ENCODE measurements at regions not wholly inside any gene's neighbourhood (a gene's known extent, or its start where the extent isn't known, plus 50 kb on each side); places are given as distances from the start of the nearest gene placed in this dataset.

GRCh38 chr14:100657780-100658179, 68.9 kb upstream of the DLK1 start:
- Histone ChIP-seq H3K4me1 (no peaks in the 10 kb centered on the region), H3K9me3 (ENCODE audit: control insufficient read depth, low read length) (no peaks in the 10 kb centered on the region), H2AFZ (no peak overlapping the region), H3K4me3 (ENCODE audit: low read depth, low read length) (no peak overlapping the region), H3K27me3 (ENCODE audit: control insufficient read depth, insufficient read depth, low read length) (no peaks in the 10 kb centered on the region), H3K27ac (no peak overlapping the region), H3K4me2 (ENCODE audit: low read length) (no peak overlapping the region), H3K36me3 (ENCODE audit: control insufficient read depth, insufficient read depth, low read length) (no peaks in the 10 kb centered on the region), H3K79me2 (no peaks in the 10 kb centered on the region), H3K9ac (no peak overlapping the region)
- no peak for TF ChIP-seq CTCF (IDR thresholded peaks at IDR 0.05)

DNA sequence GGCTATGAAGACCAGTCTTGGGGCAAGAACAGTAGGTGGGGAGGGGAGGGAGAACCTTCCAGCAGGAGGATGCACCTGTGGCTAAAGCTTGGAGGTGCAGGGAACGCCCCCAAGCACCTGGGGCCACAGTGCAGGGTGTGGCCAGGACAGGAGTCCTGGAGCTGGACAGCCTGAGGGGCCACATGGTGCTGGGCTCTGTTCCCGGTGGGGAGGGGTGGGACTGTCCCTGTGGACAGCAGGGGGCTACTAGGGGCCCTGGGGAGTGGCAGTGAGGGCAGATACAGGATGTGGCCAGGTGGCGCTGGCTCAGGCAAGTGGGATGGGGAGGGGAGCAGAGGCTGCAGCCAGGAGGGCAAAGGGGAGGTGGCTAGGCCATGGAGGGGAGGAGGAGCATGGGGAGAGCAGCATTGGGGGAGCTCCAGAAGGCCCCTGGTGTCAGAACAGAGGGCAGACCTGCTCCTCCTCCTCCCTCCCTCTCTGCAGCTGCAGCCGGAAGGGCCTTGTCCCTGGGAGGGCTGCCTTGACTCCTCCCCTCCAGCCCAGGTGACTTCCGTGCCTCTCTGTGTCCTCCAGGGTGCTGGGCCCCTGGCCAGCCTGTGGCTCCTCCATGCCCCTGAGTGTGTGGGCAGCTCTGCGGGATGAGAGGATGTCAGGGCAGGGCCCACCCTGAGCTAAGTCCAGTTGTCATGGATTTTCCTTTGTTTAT, 68.4 kb upstream of the DLK1 start:
- Histone ChIP-seq H3K4me1 (no peaks in the 10 kb centered on the region), H3K4me2 (ENCODE audit: low read length) (no peak overlapping the region), H3K27me3 (ENCODE audit: control insufficient read depth, insufficient read depth, low read length) (no peaks in the 10 kb centered on the region), H3K27ac (no peak overlapping the region), H3K36me3 (ENCODE audit: control insufficient read depth, insufficient read depth, low read length) (no peaks in the 10 kb centered on the region), H2AFZ (no peak overlapping the region), H3K9ac (no peak overlapping the region), H3K4me3 (ENCODE audit: low read depth, low read length) (no peak overlapping the region), H3K79me2 (no peaks in the 10 kb centered on the region), H3K9me3 (ENCODE audit: control insufficient read depth, low read length) (no peaks in the 10 kb centered on the region)
- no peak for TF ChIP-seq CTCF (IDR thresholded peaks at IDR 0.05)

DNA sequence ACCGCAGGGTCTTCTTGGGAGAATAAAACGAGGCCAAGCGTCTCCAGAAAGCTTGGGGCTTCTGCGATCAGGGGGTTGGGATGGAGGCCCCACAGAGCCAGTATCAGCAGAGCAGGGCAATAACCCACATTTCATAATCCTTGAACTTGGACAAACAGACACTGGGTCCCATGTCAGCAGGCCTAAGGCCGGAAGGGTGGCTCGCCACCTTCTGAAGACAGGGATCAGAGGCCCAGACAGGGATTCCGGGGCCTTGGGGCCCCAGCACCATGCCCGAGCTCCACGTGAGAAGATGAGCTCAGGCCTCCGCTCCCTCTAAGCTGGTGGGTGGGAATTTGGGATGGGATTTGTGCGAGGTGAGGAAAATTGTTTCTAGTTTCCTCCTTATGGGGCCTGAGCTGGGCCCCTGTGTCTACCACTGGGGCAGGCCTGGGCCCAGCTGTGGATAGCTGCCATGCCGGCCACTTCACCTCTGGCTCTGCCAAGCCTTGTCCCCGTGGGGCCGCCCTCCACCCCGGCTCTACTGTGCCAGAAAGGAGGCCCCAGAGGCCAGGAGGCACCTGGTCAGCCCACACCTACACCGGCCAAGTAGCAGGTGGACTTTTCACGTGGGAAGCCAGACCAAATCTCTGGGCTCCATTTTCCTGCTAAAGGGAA, 67.2 kb upstream of the DLK1 start:
- H3K36me3 ChIP-seq (ENCODE audit: control insufficient read depth, insufficient read depth, low read length), result no peaks in the 10 kb centered on the region
- no peaks in the 10 kb centered on the region for H3K79me2 ChIP-seq
- TF ChIP-seq CTCF (IDR thresholded peaks at IDR 0.05), result no peak
- no peak overlapping the region for H3K9ac ChIP-seq
- no peak overlapping the region for H3K27ac ChIP-seq
- no peak overlapping the region for H2AFZ ChIP-seq
- H3K4me3 ChIP-seq (ENCODE audit: low read depth, low read length), result no peak overlapping the region
- no peak overlapping the region for H3K4me2 ChIP-seq (ENCODE audit: low read length)
- H3K9me3 ChIP-seq (ENCODE audit: control insufficient read depth, low read length), result no peaks in the 10 kb centered on the region
- no peaks in the 10 kb centered on the region for H3K4me1 ChIP-seq
- no peaks in the 10 kb centered on the region for H3K27me3 ChIP-seq (ENCODE audit: control insufficient read depth, insufficient read depth, low read length)

DNA sequence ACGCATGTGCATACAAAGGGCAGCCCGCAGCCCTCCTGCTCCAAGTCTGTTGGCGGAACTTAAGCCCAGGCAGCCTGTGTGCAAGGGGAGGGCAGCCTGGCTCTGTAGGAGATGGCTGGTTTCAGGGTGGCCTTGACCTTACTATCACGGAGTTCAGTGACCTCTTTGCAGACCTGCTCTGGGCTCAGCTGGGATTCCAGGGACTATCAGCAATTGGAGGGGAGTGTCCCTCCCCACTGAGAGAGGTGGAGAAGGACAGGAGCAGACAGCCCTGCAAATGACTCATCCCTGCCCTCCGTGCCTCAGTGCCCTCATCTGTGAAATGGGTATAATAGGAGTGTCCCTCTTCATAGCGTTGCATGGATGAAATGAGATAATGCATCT, 66.2 kb upstream of the DLK1 start:
- Histone ChIP-seq H3K36me3 (ENCODE audit: control insufficient read depth, insufficient read depth, low read length) (no peaks in the 10 kb centered on the region), H3K27me3 (ENCODE audit: control insufficient read depth, insufficient read depth, low read length) (no peaks in the 10 kb centered on the region), H3K9ac (no peak overlapping the region), H3K9me3 (ENCODE audit: control insufficient read depth, low read length) (no peaks in the 10 kb centered on the region), H3K4me1 (no peaks in the 10 kb centered on the region), H3K4me2 (ENCODE audit: low read length) (no peak overlapping the region), H3K27ac (no peak overlapping the region), H3K4me3 (ENCODE audit: low read depth, low read length) (no peak overlapping the region), H2AFZ (no peak overlapping the region), H3K79me2 (no peaks in the 10 kb centered on the region)
- TF ChIP-seq CTCF (IDR thresholded peaks at IDR 0.05), result no peak

Measured in parathyroid adenoma (tissue), 2 donors.